ENCODE measurements at regions not wholly inside any gene's neighbourhood (a gene's known extent, or its start where the extent isn't known, plus 50 kb on each side); places are given as distances from the start of the nearest gene placed in this dataset.

GRCh38 chr2:13121096-13121495 is 404.4 kb downstream of the TRIB2 start (continued):
- TF ChIP-seq RERE (CRISPR knock-in tag; IDR thresholded peaks at IDR 0.05; ENCODE audit: borderline replicate concordance), result no peak
- TF ChIP-seq ZNF347 (CRISPR knock-in tag; IDR thresholded peaks at IDR 0.05; ENCODE audit: low read depth), result no peak
- no peak for TF ChIP-seq L3MBTL2 (IDR thresholded peaks at IDR 0.05)
- TF ChIP-seq C11orf30 (IDR thresholded peaks at IDR 0.05; ENCODE audit: low read depth), result no peak

GRCh38 chr2:13128139-13128538 is 411.4 kb downstream of the TRIB2 start:
- in situ Hi-C loops (cut with MboI) (no loop called here), intact Hi-C loops (cut with micrococcal nuclease) (no loop called here)
- H3K79me2 ChIP-seq (ENCODE audit: control insufficient read depth, insufficient read depth, low read length), result no peaks in the 10 kb centered on the region
- H4K20me1 ChIP-seq (replicated peaks; ENCODE audit: control insufficient read depth, insufficient read depth, low read length), result no peaks in the 10 kb centered on the region
- ATAC-seq, result no peak
- no peaks in the 10 kb centered on the region for H3K27me3 ChIP-seq (ENCODE audit: control insufficient read depth in 2 of 2, insufficient read depth in 2 of 2, low read length in 2 of 2)
- H3K4me3 ChIP-seq, result no peak overlapping the region
- no peaks in the 10 kb centered on the region for H3K9me3 ChIP-seq (replicated peaks; ENCODE audit: control insufficient read depth, insufficient read depth, low read depth, low read length)
- H3K27ac ChIP-seq (ENCODE audit: extremely low read depth, low read depth, low read length), result no peak overlapping the region
- 0% methylated on average over 1 of the region's 1 CpG for WGBS (ENCODE audit: insufficient coverage, low coverage, missing lambda C conversion rate)
- FAIRE-seq, result no peak
- no TSS peak for BruUV-seq (replicated peaks)
- CTCF ChIA-PET (ENCODE audit: low intra/inter-chr PET ratio), result no interaction called here
- DNase-seq (ENCODE audit: extremely low read depth in 1 of 4, low spot score in 3 of 4), result no peak
- no peak overlapping the region for H2AFZ ChIP-seq (ENCODE audit: low read depth, low read length)
- no peaks in the 10 kb centered on the region for H3K36me3 ChIP-seq (ENCODE audit: control insufficient read depth, insufficient read depth, low read length)
- H3K4me1 ChIP-seq (replicated peaks in 1 of 2; ENCODE audit: control insufficient read depth in 2 of 2, insufficient read depth in 2 of 2, low read length in 2 of 2), result no peaks in the 10 kb centered on the region
- POLR2A ChIA-PET, result no interaction called here
- no peaks in the 10 kb centered on the region for H3K9me1 ChIP-seq (ENCODE audit: control insufficient read depth, insufficient read depth, low read length)
- H3K4me2 ChIP-seq (ENCODE audit: insufficient read depth, low read length), result no peak overlapping the region
- H3K9ac ChIP-seq (ENCODE audit: insufficient read depth in 1 of 2, low read depth in 2 of 2, low read length in 2 of 2), result no peak overlapping the region
- TF ChIP-seq DNMT1 (IDR thresholded peaks at IDR 0.05) (no peak), RBFOX2 (IDR thresholded peaks at IDR 0.05; ENCODE audit: low read depth, low read length) (no peak), ZNF174 (CRISPR knock-in tag; IDR thresholded peaks at IDR 0.05) (no peak), MAZ (CRISPR knock-in tag; conservative IDR thresholded peaks at IDR 0.05 in 1 of 2, IDR thresholded peaks at IDR 0.05 in 1 of 2) (no peak), SIN3B (IDR thresholded peaks at IDR 0.05; ENCODE audit: low read depth) (no peak), BCL6 (CRISPR knock-in tag; IDR thresholded peaks at IDR 0.05) (no peak), ZKSCAN1 (IDR thresholded peaks at IDR 0.05; ENCODE audit: low read depth, low read length) (no peak)
- TF ChIP-seq, protein P1, sequence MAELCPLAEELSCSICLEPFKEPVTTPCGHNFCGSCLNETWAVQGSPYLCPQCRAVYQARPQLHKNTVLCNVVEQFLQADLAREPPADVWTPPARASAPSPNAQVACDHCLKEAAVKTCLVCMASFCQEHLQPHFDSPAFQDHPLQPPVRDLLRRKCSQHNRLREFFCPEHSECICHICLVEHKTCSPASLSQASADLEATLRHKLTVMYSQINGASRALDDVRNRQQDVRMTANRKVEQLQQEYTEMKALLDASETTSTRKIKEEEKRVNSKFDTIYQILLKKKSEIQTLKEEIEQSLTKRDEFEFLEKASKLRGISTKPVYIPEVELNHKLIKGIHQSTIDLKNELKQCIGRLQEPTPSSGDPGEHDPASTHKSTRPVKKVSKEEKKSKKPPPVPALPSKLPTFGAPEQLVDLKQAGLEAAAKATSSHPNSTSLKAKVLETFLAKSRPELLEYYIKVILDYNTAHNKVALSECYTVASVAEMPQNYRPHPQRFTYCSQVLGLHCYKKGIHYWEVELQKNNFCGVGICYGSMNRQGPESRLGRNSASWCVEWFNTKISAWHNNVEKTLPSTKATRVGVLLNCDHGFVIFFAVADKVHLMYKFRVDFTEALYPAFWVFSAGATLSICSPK (IDR thresholded peaks at IDR 0.05; ENCODE audit: borderline replicate concordance), result no peak
